A673 (cell line): ENCODE measurements at regions not wholly inside any gene's neighbourhood (a gene's known extent, or its start where the extent isn't known, plus 50 kb on each side); places are given as distances from the start of the nearest gene placed in this dataset.

Experiments used
- BruUV-seq: library from RNA; stranded (reverse); fragments of 400-500 nt; replicated peaks from 2 replicates; lab custom pipeline; 2021; lab: Mats Ljungman, UMichigan
- CTCF ChIA-PET: fragments of 300-600 bp; sonication (Branson Sonifier 250); formaldehyde crosslinking; loops from one replicate; lab custom pipeline; 2022; ENCODE audit warnings: antibody characterized with exemption; lab: Charles Lee
- POLR2A ChIA-PET: fragments of 300-600 bp; sonication (Branson Sonifier 250); formaldehyde crosslinking; loops from one replicate; lab custom pipeline; 2022; ENCODE audit warnings: antibody characterized with exemption; ENCODE audit not compliant: low non-redundant PET; lab: Charles Lee
- DNase-seq: peaks from one replicate; pipeline ENCODE4 v3.0.0-alpha.2; 2015; ENCODE audit warnings: low spot score
- H3K27ac ChIP-seq: fragments of 200-600 bp; sonication (generic); 2 replicates; pipeline ENCODE4 v1.5.1; 2016; ENCODE audit warnings: mixed run types, low read depth, mild to moderate bottlenecking, mixed read lengths, antibody characterized with exemption, low read length; ENCODE audit not compliant: poor library complexity, severe bottlenecking
- H3K27me3 ChIP-seq: fragments of 200-600 bp; sonication (generic); replicated peaks from 2 replicates; pipeline ENCODE4 v1.6.1; 2017; ENCODE audit warnings: mixed run types, low read depth, mild to moderate bottlenecking, mixed read lengths, antibody characterized with exemption, low read length; ENCODE audit not compliant: insufficient read depth, poor library complexity
- H3K36me3 ChIP-seq: fragments of 200-600 bp; sonication (generic); 2 replicates; pipeline ENCODE4 v1.6.1; 2016; ENCODE audit warnings: mixed run types, mild to moderate bottlenecking, mixed read lengths, antibody characterized with exemption, low read length; ENCODE audit not compliant: insufficient read depth, poor library complexity, severe bottlenecking
- H3K4me1 ChIP-seq: fragments of 200-600 bp; sonication (generic); 2 replicates; pipeline ENCODE4 v1.6.1; 2017; ENCODE audit warnings: mixed run types, mild to moderate bottlenecking, mixed read lengths, antibody characterized with exemption, low read length; ENCODE audit not compliant: insufficient read depth, poor library complexity, severe bottlenecking
- H3K4me3 ChIP-seq: fragments of 200-600 bp; sonication (generic); 2 replicates; pipeline ENCODE4 v1.5.1; 2016; ENCODE audit warnings: low read depth, mixed run types, mild to moderate bottlenecking, mixed read lengths, low read length; ENCODE audit not compliant: poor library complexity, severe bottlenecking
- H3K9me3 ChIP-seq: fragments of 200-600 bp; sonication (generic); 2 replicates; pipeline ENCODE4 v1.6.1; 2016; ENCODE audit warnings: mixed run types, low read depth, mild to moderate bottlenecking, mixed read lengths, antibody characterized with exemption, low read length; ENCODE audit not compliant: poor library complexity, severe bottlenecking
- EZH2 ChIP-seq: fragments of 200-600 bp; sonication (generic); IDR thresholded peaks from 2 replicates; pipeline ENCODE4 v1.6.1; 2017; ENCODE audit warnings: borderline replicate concordance, low read depth, mild to moderate bottlenecking, mixed read lengths, antibody characterized with exemption, low read length; ENCODE audit not compliant: poor library complexity, severe bottlenecking
- intact Hi-C: fragments of 100-400 bp; cut with micrococcal nuclease; formaldehyde crosslinking; loops from one replicate; pipeline ENCODE4 v1.10.0; 2022; ENCODE audit not compliant: unreplicated experiment
- TF ChIP-seq, protein P1 (sequence below): fragments of 300-800, 200-600 bp; sonication (generic); conservative IDR thresholded peaks from 2 replicates; pipeline ENCODE4 v1.5.1; 2017; ENCODE audit warnings: low read depth, mild to moderate bottlenecking, antibody characterized with exemption, low read length, moderate library complexity, mixed read lengths

DNA sequence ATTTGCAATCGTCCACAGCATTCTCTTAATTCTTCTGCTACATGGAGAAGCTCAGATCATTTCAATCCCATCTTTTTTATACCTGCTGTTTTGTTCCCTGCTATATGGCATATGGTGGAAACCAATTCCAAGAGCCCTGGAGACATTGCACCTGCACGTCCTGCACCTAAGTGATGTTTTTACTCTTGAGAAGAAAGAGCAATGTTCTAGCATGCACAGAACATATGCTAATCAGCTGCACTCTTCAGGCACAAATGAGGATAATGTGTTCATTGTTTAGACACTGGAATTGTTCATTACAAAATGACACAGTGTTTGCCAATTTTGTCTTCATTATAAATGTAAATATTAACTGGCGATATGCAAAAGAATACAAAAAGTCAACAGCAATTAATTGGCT, 935.8 kb downstream of the TLE4 start:
- intact Hi-C loops = loop anchor here (10.0 kb wide), 1 partner anchor 63 kb away; no protein-coding TSS in a partner anchor
- CTCF ChIA-PET = no interaction called here
- POLR2A ChIA-PET = no interaction called here

DNA sequence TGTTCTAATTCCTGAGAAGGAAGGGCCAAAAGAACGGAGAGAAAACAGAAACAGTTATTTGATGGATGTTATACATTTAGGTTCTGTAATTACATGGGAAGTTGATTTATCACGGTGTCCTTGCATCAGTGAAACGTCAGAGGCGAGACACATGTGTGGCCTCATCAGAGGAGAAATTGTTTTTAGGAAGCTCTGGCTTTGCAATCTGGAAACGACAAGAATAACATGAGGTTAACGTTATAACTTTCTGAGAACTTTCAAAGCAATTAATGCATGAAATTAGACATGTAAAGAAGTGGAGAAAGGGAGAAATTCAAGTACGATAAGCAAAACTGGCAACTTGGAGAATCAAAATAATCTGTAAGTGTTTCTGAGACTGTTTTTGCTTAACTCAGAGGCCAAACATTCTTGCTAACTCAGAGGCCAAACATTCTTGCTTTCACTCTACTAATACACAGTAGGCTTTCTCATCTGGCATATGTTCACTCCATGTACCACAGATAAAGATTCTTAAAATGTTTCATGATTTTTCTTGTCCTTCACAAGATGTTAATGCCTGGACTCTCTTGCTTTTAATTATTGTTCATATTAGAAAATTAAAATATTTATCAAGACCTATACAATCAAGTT, 933.0 kb downstream of the TLE4 start:
- Histone ChIP-seq H3K36me3 (no peaks in the 10 kb centered on the region), H3K9me3 (no peaks in the 10 kb centered on the region), H3K4me1 (peaks cover 4% of the 10 kb centered on the region), H3K27me3 (no peaks in the 10 kb centered on the region), H3K4me3 (no peak overlapping the region), H3K27ac (no peak overlapping the region)
- ChIA-PET POLR2A (interaction anchor here (0.7 kb wide), 1 partner anchor 69 kb away, joined by 4 read pairs; no protein-coding TSS in a partner anchor), CTCF (no interaction called here)
- BruUV-seq = no TSS peak
- intact Hi-C loops = loop anchor here (10.0 kb wide), 1 partner anchor 60 kb away; no protein-coding TSS in a partner anchor
- TF ChIP-seq EZH2 = no peak
- TF ChIP-seq, protein P1, sequence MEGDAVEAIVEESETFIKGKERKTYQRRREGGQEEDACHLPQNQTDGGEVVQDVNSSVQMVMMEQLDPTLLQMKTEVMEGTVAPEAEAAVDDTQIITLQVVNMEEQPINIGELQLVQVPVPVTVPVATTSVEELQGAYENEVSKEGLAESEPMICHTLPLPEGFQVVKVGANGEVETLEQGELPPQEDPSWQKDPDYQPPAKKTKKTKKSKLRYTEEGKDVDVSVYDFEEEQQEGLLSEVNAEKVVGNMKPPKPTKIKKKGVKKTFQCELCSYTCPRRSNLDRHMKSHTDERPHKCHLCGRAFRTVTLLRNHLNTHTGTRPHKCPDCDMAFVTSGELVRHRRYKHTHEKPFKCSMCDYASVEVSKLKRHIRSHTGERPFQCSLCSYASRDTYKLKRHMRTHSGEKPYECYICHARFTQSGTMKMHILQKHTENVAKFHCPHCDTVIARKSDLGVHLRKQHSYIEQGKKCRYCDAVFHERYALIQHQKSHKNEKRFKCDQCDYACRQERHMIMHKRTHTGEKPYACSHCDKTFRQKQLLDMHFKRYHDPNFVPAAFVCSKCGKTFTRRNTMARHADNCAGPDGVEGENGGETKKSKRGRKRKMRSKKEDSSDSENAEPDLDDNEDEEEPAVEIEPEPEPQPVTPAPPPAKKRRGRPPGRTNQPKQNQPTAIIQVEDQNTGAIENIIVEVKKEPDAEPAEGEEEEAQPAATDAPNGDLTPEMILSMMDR = no peak
- no peak for DNase-seq

More for the DNA sequence above, 935.8 kb downstream of the TLE4 start:
- Histone ChIP-seq H3K36me3 (no peaks in the 10 kb centered on the region), H3K4me3 (no peak overlapping the region), H3K9me3 (no peaks in the 10 kb centered on the region), H3K27ac (no peak overlapping the region), H3K27me3 (no peaks in the 10 kb centered on the region), H3K4me1 (peaks cover 4% of the 10 kb centered on the region)
- TF ChIP-seq, protein P1 = no peak
- TF ChIP-seq EZH2 = no peak
- no peak for DNase-seq
- no TSS peak for BruUV-seq

DNA sequence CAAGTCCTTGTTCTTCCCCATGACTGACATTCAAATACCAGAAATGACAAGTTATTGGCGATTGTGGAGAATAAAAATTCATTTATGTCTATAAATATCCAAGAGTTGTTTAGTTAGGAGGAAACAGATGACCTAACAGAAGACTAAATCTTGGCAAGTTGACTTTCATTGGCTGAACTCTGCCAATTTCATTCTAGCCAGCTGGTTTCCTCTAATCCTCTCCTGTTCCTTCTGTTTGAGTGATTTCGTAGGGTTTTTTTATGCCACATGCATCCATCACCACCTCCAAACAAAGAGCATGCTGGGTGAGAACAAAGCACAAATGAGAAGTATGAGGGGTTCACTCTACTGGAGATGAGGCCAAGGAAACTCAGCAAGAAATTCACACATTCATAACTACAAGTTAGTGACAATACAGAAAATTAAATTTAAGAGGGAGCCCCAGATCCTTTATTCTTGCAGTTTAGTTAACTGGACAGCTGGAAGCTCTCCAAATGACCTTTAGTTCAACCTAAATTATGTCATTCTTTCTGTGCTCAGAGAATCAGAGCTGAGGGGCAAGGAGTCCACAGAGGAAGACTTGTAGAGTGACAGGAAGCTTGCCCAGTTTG, 932.0 kb downstream of the TLE4 start:
- H3K4me1 ChIP-seq = peaks cover 4% of the 10 kb centered on the region
- TF ChIP-seq EZH2 = no peak
- TF ChIP-seq, protein P1 = no peak
- intact Hi-C loops = loop anchor here (10.0 kb wide), 1 partner anchor 59 kb away; no protein-coding TSS in a partner anchor
- no TSS peak for BruUV-seq
- no peaks in the 10 kb centered on the region for H3K27me3 ChIP-seq
- no peaks in the 10 kb centered on the region for H3K36me3 ChIP-seq
- ChIA-PET CTCF (no interaction called here), POLR2A (interaction anchor here (0.7 kb wide), 1 partner anchor 70 kb away, joined by 4 read pairs; no protein-coding TSS in a partner anchor)
- DNase-seq = peak; percentile 20
- no peak overlapping the region for H3K27ac ChIP-seq
- H3K9me3 ChIP-seq = no peaks in the 10 kb centered on the region
- no peak overlapping the region for H3K4me3 ChIP-seq
